Adrenal gland (tissue), 9 donors: ENCODE measurements at regions not wholly inside any gene's neighbourhood (a gene's known extent, or its start where the extent isn't known, plus 50 kb on each side); places are given as distances from the start of the nearest gene placed in this dataset.
A peak's percentile ranks its signal among the peaks of the same experiment; 100 is the strongest.

Experiments used
- DNase-seq, 7 donors: peaks; one replicate each; pipeline ENCODE4 v3.0.0-alpha.2; 2019 to 2020
- H3K27ac ChIP-seq, 5 donors: fragments of 200-600 bp; sonication (generic) in 4 of 5; 1 replicate in 3 of 5; 2 replicates in 2 of 5; pipeline versions ENCODE4 v1.5.1 to v1.8.0; 2016 to 2020; ENCODE audit warnings: mild to moderate bottlenecking in 1 of 5
- H3K27me3 ChIP-seq: fragments of 200-600 bp; 2 replicates; pipeline ENCODE4 v1.8.0; 2021
- H3K36me3 ChIP-seq, 2 donors: fragments of 200-600 bp; replicated peaks in 1 of 2; 1 replicate in 1 of 2; 2 replicates in 1 of 2; pipeline versions ENCODE4 v1.5.1 to v1.8.0; 2018 to 2022
- H3K4me1 ChIP-seq, 2 donors: fragments of 200-600 bp; replicated peaks in 1 of 2; 1 replicate in 1 of 2; 2 replicates in 1 of 2; pipeline versions ENCODE4 v1.5.1 to v1.8.0; 2018 to 2021
- H3K4me3 ChIP-seq, 4 donors: fragments of 200-600 bp; sonication (generic) in 3 of 4; one replicate each; pipeline ENCODE4 v1.5.1; 2016 to 2018
- H3K9me3 ChIP-seq, 3 donors: fragments of 200-600 bp; sonication (generic) in 1 of 3; replicated peaks in 1 of 3; 1 replicate in 2 of 3; 2 replicates in 1 of 3; pipeline versions ENCODE4 v1.5.1 to v1.8.0; 2016 to 2021
- POLR2A ChIP-seq, 2 donors: fragments of 450-650 bp; IDR thresholded peaks; one replicate each; pipeline ENCODE4 v1.6.1; 2017; ENCODE audit warnings: antibody characterized with exemption in 2 of 2, mild to moderate bottlenecking in 2 of 2, moderate library complexity in 1 of 2
- WGBS, 4 donors: extraction: QIAGEN DNeasy Blood & Tissue Kit in 2 of 4; methylation state at CpG; one replicate each; pipeline versions ENCODE4 v1.1.5 to v1.1.7; 2013 to 2017; 5-methylcytosine and 5-hydroxymethylcytosine counted together
- intact Hi-C, 2 donors: fragments of 100-400 bp; cut with DNase I; formaldehyde crosslinking; loops; one replicate each; pipeline versions ENCODE4 v1.14.1 to v1.15.0; 2022 to 2023
- TF ChIP-seq, protein P1 (sequence below), 6 experiments: fragments of 450-650 bp in 4 of 6; fragments of 200-600 bp in 2 of 6; sonication (generic) in 1 of 6; IDR thresholded peaks; 1 replicate in 5 of 6; 2 replicates in 1 of 6; pipeline versions ENCODE4 v1.5.1 to v1.8.0; 2016 to 2021; ENCODE audit warnings: antibody characterized with exemption in 6 of 6, mild to moderate bottlenecking in 2 of 6, moderate library complexity in 1 of 6
- donor health status: healthy with polysubstance abuse.
- donor health status: Bipolar disorder and iron deficiency.
- donor health status: DM: yes; HTN: yes; CAD: no.
- donor health status: DM: no; HTN: no; CAD: no.
- donor health status: DM: no; HTN: no; CAD: no.

- no peaks in the 10 kb centered on the region for H3K27me3 ChIP-seq
- peaks cover 0 to 2% (median 0%) of the 10 kb centered on the region in 3 donors for H3K9me3 ChIP-seq
- 75 to 87% (median 80%) methylated on average over 6 to 7 of the region's 7 CpGs for WGBS, 4 donors
- DNase-seq, result no peak
- intact Hi-C loops, result no loop called here
- H3K36me3 ChIP-seq, result no peaks in the 10 kb centered on the region
- H3K27ac ChIP-seq, result no peak overlapping the region
- H3K4me3 ChIP-seq, result no peak overlapping the region
- TF ChIP-seq, protein P1, sequence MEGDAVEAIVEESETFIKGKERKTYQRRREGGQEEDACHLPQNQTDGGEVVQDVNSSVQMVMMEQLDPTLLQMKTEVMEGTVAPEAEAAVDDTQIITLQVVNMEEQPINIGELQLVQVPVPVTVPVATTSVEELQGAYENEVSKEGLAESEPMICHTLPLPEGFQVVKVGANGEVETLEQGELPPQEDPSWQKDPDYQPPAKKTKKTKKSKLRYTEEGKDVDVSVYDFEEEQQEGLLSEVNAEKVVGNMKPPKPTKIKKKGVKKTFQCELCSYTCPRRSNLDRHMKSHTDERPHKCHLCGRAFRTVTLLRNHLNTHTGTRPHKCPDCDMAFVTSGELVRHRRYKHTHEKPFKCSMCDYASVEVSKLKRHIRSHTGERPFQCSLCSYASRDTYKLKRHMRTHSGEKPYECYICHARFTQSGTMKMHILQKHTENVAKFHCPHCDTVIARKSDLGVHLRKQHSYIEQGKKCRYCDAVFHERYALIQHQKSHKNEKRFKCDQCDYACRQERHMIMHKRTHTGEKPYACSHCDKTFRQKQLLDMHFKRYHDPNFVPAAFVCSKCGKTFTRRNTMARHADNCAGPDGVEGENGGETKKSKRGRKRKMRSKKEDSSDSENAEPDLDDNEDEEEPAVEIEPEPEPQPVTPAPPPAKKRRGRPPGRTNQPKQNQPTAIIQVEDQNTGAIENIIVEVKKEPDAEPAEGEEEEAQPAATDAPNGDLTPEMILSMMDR (IDR thresholded peaks at IDR 0.05), result no peak
- TF ChIP-seq POLR2A (IDR thresholded peaks at IDR 0.05), result no peak
- H3K4me1 ChIP-seq, result no peaks in the 10 kb centered on the region
These were observed 70.7 kb upstream of the THBS1 start for GRCh38 chr15:39510001-39510701.

DNA sequence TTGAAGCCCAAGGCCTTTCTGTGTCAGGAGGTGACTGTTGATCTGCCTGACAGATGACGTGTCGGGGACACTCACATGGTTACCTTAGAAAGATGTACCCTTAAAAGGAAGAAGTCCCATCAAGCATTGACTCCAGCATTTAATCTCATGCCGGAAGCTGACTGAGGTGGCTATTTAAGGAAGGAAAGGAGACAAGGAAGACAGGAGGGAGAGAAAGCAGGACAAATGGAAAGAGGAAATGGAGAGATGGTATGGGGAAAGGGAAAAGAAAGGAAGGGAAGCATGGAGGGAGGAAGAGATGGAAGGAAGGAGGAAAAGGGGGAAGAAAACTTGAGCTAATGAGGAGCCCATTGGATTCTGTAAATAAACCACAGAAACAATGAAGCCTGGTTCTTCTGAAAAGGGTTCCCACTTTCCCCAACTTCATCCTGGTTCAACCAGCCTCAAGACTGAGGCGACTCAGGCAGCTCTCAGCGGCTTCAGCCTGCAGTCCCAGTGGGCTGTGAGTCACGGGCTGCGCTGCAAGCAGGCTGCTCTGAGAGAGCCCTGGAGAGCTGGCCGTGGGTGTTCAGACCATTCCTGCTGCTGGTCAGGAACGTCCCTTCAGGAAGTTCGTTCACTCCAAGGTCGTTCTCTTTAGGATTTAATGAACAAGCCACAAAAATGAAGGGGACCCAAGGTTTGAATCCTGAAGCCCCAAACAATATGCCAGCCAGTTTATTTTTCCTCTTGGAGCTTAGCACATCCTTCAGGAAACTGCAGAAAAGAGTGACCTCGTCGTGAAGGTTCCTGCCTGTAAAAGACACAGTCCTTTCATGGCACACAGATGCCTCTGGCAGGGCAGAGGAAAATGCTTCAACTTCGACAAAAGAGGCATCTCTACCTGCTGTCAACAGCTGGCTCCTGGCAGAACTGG is 69.6 kb upstream of the THBS1 start:
- Histone ChIP-seq H3K27ac (peak overlapping the region in 1 of 5 donors; percentile 22), H3K4me1 (no peaks in the 10 kb centered on the region), H3K36me3 (no peaks in the 10 kb centered on the region), H3K27me3 (no peaks in the 10 kb centered on the region), H3K9me3 (peaks cover 0 to 5% (median 0%) of the 10 kb centered on the region in 3 donors), H3K4me3 (no peak overlapping the region)
- 33 to 44% (median 38%) methylated on average over 14 of the region's 14 CpGs for WGBS, 4 donors
- peak in 6 of 7 donors; percentile 62 to 76 (median 66) for DNase-seq
- intact Hi-C loops, result no loop called here
- no peak for TF ChIP-seq POLR2A (IDR thresholded peaks at IDR 0.05)
- TF ChIP-seq, protein P1 (IDR thresholded peaks at IDR 0.05), result no peak

- peak overlapping the region in 1 of 5 donors; percentile 22 for H3K27ac ChIP-seq
- H3K36me3 ChIP-seq, result no peaks in the 10 kb centered on the region
- intact Hi-C loops, result no loop called here
These were observed 69.0 kb upstream of the THBS1 start for GRCh38 chr15:39511916-39512260.

GRCh38 chr15:39512643-39513042 is 68.2 kb upstream of the THBS1 start:
- H3K27ac ChIP-seq, result no peak overlapping the region
- no peak overlapping the region for H3K4me3 ChIP-seq
- no peaks in the 10 kb centered on the region for H3K27me3 ChIP-seq
- H3K36me3 ChIP-seq, result no peaks in the 10 kb centered on the region
- DNase-seq, result no peak
- no peaks in the 10 kb centered on the region for H3K4me1 ChIP-seq
- no peak for TF ChIP-seq POLR2A (IDR thresholded peaks at IDR 0.05)
- TF ChIP-seq, protein P1 (IDR thresholded peaks at IDR 0.05), result no peak
- H3K9me3 ChIP-seq, result peaks cover 0 to 5% (median 0%) of the 10 kb centered on the region in 3 donors
- intact Hi-C loops, result no loop called here

More at GRCh38 chr15:39511916-39512260, 69.0 kb upstream of the THBS1 start:
- Histone ChIP-seq H3K9me3 (peaks cover 0 to 5% (median 0%) of the 10 kb centered on the region in 3 donors), H3K4me3 (no peak overlapping the region), H3K27me3 (no peaks in the 10 kb centered on the region), H3K4me1 (no peaks in the 10 kb centered on the region)
- DNase-seq, result peak in 2 of 7 donors; percentile 19 to 28
- TF ChIP-seq POLR2A (IDR thresholded peaks at IDR 0.05), result no peak
- TF ChIP-seq, protein P1 (IDR thresholded peaks at IDR 0.05), result no peak
- WGBS, 4 donors, result 18 to 38% (median 26%) methylated on average over 4 of the region's 4 CpGs
